Endodermal cell (in vitro differentiated cells): ENCODE measurements at regions not wholly inside any gene's neighbourhood (a gene's known extent, or its start where the extent isn't known, plus 50 kb on each side); places are given as distances from the start of the nearest gene placed in this dataset.
A peak's percentile ranks its signal among the peaks of the same experiment; 100 is the strongest.

Experiments
- DNase-seq: peaks from one replicate; pipeline ENCODE4 v3.0.0-alpha.2; 2017
- H3K27ac ChIP-seq: 2 replicates; pipeline ENCODE4 v1.5.1; 2013; ENCODE audit warnings: mild to moderate bottlenecking, low read depth, low read length, moderate library complexity
- H3K27me3 ChIP-seq: 2 replicates; pipeline ENCODE4 v1.6.1; 2013; ENCODE audit warnings: mild to moderate bottlenecking, low read length, moderate library complexity; ENCODE audit not compliant: insufficient read depth, control insufficient read depth, poor library complexity, severe bottlenecking
- H3K36me3 ChIP-seq: 2 replicates; pipeline ENCODE4 v1.7.0; 2013; ENCODE audit warnings: mild to moderate bottlenecking, low read length, moderate library complexity; ENCODE audit not compliant: control insufficient read depth, insufficient read depth
- H3K4me1 ChIP-seq: one replicate; pipeline ENCODE4 v1.7.0; 2013; ENCODE audit warnings: low read length; ENCODE audit not compliant: control insufficient read depth, insufficient read depth
- H3K4me3 ChIP-seq: 2 replicates; pipeline ENCODE4 v1.5.1; 2013; ENCODE audit warnings: mild to moderate bottlenecking, low read length, moderate library complexity
- H3K9ac ChIP-seq: 2 replicates; pipeline ENCODE4 v1.6.1; 2013; ENCODE audit warnings: mild to moderate bottlenecking, low read length, moderate library complexity; ENCODE audit not compliant: poor library complexity, severe bottlenecking; ENCODE audit errors: extremely low read depth
- H3K9me3 ChIP-seq: 2 replicates; pipeline ENCODE4 v1.6.1; 2013; ENCODE audit warnings: mild to moderate bottlenecking, low read length, moderate library complexity; ENCODE audit not compliant: control insufficient read depth
- H3K27ac Mint-ChIP-seq: 2 replicates; pipeline ENCODE4 v1.8.0; 2020; ENCODE audit warnings: mixed read lengths
- H3K27me3 Mint-ChIP-seq: 2 replicates; pipeline ENCODE4 v1.8.0; 2021; ENCODE audit warnings: mild to moderate bottlenecking, mixed read lengths; ENCODE audit not compliant: insufficient read depth
- H3K36me3 Mint-ChIP-seq: 2 replicates; pipeline ENCODE4 v1.8.0; 2020; ENCODE audit warnings: low read depth, mixed read lengths
- H3K4me1 Mint-ChIP-seq: 2 replicates; pipeline ENCODE4 v1.8.0; 2020; ENCODE audit warnings: mixed read lengths
- H3K4me3 Mint-ChIP-seq: 2 replicates; pipeline ENCODE4 v1.8.0; 2020; ENCODE audit warnings: mild to moderate bottlenecking, moderate library complexity, mixed read lengths
- H3K9me3 Mint-ChIP-seq: 2 replicates; pipeline ENCODE4 v1.8.0; 2020; ENCODE audit warnings: mild to moderate bottlenecking, mixed read lengths
- WGBS, 2 experiments: methylation state at CpG; one replicate each; pipeline versions ENCODE4 v1.1.5 to v1.1.7; 2013; ENCODE audit warnings: missing lambda C conversion rate in 2 of 2, mixed read lengths in 1 of 2; ENCODE audit not compliant: insufficient coverage in 1 of 2, insufficient read length in 1 of 2; 5-methylcytosine and 5-hydroxymethylcytosine counted together
- TF ChIP-seq, protein P1 (sequence below): fragments of 200-600 bp; sonication (generic); conservative IDR thresholded peaks from 2 replicates; pipeline ENCODE4 v1.5.0; 2021; ENCODE audit warnings: antibody characterized with exemption, mild to moderate bottlenecking

DNA sequence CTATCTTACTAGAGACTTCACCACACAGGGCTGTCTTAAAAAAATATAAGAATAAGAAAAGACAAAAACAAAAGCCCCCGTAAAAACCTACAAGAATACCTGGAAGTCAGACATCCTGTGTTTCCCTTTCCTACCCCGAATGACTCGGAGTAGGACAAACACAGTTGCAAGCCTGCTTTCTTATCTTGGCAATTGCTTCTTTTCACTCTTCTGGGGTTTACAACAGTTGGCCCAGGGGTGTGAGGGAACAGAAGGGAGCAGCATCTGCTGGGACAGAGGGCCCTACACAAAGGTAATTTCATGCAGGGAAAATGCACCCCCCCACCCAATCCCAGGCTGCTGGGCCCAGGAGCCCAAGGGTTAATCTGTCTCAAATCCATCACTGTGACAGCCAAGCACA lies 220.6 kb downstream of the ARHGAP12 start:
- Mint-ChIP-seq H3K36me3 (peaks cover 18% of the 10 kb centered on the region), H3K27me3 (peaks cover 3% of the 10 kb centered on the region), H3K4me3 (peak overlapping the region; percentile 12), H3K27ac (peak overlapping the region; percentile 83), H3K4me1 (peaks cover 31% of the 10 kb centered on the region), H3K9me3 (peaks cover 53% of the 10 kb centered on the region)
- WGBS, 2 experiments, result 30 to 47% methylated on average over 3 of the region's 3 CpGs
- Histone ChIP-seq H3K4me3 (peak overlapping the region; percentile 43), H3K9me3 (peaks cover 48% of the 10 kb centered on the region), H3K27ac (peak overlapping the region; percentile 96), H3K36me3 (no peaks in the 10 kb centered on the region), H3K4me1 (peaks cover 7% of the 10 kb centered on the region), H3K27me3 (no peaks in the 10 kb centered on the region), H3K9ac (no peak overlapping the region)
- TF ChIP-seq, protein P1, sequence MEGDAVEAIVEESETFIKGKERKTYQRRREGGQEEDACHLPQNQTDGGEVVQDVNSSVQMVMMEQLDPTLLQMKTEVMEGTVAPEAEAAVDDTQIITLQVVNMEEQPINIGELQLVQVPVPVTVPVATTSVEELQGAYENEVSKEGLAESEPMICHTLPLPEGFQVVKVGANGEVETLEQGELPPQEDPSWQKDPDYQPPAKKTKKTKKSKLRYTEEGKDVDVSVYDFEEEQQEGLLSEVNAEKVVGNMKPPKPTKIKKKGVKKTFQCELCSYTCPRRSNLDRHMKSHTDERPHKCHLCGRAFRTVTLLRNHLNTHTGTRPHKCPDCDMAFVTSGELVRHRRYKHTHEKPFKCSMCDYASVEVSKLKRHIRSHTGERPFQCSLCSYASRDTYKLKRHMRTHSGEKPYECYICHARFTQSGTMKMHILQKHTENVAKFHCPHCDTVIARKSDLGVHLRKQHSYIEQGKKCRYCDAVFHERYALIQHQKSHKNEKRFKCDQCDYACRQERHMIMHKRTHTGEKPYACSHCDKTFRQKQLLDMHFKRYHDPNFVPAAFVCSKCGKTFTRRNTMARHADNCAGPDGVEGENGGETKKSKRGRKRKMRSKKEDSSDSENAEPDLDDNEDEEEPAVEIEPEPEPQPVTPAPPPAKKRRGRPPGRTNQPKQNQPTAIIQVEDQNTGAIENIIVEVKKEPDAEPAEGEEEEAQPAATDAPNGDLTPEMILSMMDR, result no peak
- no peak for DNase-seq

DNA sequence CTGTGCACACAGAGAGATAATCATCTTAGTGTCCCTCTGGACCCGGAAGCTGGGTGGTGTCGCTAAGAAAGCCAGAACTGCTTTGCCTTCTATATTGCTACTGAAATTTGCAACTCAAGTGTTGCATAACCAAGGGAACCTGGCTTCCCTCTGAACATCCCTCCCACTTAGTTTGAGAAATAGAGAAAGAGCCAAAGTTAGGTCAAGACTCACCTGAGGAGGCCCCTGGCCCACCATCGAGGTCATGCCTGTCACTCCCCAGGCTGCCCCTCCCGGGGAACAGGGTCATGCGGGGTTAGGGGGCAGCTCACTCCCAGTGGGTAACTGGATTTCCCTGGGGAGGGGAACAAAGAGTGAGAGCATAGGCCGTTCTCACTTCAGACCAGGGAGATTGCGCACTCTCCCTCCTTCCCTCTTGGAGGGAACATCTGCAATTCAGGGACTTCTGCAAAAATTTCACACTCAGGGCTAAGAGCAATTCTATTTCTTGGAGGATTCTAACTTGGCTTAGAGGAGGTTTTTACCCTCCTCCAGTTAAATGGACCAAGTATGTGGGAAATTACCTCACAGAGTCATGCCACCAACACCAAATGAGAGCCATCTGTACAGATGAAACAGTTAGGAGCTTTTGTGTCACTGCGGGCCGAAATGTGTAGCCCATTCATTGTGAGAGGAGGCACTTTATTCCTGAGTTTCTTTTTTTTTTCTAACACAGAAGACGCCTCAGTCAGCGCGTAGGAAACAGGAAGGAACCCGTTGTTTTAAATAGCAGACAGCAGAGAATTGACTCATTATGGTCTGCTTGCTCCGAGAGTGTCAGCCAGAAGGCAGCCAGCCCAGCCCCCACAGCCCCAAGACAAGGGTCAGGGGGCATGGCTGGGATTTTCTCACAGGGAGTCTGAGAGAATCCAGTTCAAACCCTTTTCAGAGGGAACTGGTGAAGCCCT lies 221.3 kb downstream of the ARHGAP12 start:
- peaks cover 3% of the 10 kb centered on the region for H3K27me3 Mint-ChIP-seq
- H3K27ac Mint-ChIP-seq, result peak overlapping the region; percentile 83
- peaks cover 53% of the 10 kb centered on the region for H3K9me3 Mint-ChIP-seq
- TF ChIP-seq, protein P1, result no peak
- H3K4me3 ChIP-seq, result peak overlapping the region; percentile 43
- H3K4me1 ChIP-seq, result peaks cover 7% of the 10 kb centered on the region
- peaks cover 52% of the 10 kb centered on the region for H3K9me3 ChIP-seq
- no peaks in the 10 kb centered on the region for H3K36me3 ChIP-seq
- peaks cover 31% of the 10 kb centered on the region for H3K4me1 Mint-ChIP-seq
- no peaks in the 10 kb centered on the region for H3K27me3 ChIP-seq
- peak; percentile 65 for DNase-seq
- H3K27ac ChIP-seq, result peak overlapping the region; percentile 96
- peak overlapping the region; percentile 12 for H3K4me3 Mint-ChIP-seq
- H3K9ac ChIP-seq, result no peak overlapping the region
- H3K36me3 Mint-ChIP-seq, result peaks cover 21% of the 10 kb centered on the region
- 44 to 49% methylated on average over 4 to 14 of the region's 14 CpGs for WGBS, 2 experiments

DNA sequence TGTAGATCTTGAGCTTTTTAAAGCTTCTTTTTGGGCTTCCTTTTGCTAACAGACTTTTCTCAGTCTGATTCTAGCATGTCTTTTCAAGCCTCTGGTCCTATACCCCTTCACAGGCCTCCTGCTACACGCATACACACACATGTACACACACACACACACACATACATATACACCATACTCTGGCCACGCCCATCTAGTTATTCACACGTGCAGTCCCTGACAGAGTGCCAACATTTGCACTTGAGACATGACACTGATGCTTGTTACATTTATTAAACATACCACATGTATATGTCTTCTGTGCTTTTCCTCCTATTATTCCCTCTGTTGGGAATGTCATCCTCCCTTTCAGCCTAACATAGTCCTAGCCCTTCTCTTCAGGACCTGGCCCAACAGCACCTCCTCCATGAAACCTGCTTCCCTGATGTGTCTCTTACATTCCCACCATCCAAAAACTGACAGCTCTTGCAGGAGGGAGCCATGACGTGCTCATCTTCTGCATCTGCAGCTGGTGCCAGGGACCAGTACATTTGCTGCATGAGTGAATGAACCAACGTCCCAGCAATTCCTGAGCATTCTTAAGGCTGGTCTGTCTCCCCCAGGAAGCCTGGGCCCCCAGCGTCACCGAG lies 222.1 kb downstream of the ARHGAP12 start:
- WGBS, 2 experiments, result 78 to 86% methylated on average over 6 to 7 of the region's 7 CpGs
- peak overlapping the region; percentile 96 for H3K27ac ChIP-seq
- no peak overlapping the region for H3K9ac ChIP-seq
- TF ChIP-seq, protein P1, result no peak
- DNase-seq, result no peak
- no peak overlapping the region for H3K27ac Mint-ChIP-seq
- peaks cover 5% of the 10 kb centered on the region for H3K27me3 Mint-ChIP-seq
- H3K36me3 ChIP-seq, result no peaks in the 10 kb centered on the region
- H3K4me3 Mint-ChIP-seq, result no peak overlapping the region
- no peaks in the 10 kb centered on the region for H3K27me3 ChIP-seq
- peaks cover 22% of the 10 kb centered on the region for H3K36me3 Mint-ChIP-seq
- H3K9me3 Mint-ChIP-seq, result peaks cover 55% of the 10 kb centered on the region
- H3K9me3 ChIP-seq, result peaks cover 54% of the 10 kb centered on the region
- no peak overlapping the region for H3K4me3 ChIP-seq
- H3K4me1 Mint-ChIP-seq, result peaks cover 31% of the 10 kb centered on the region
- H3K4me1 ChIP-seq, result peaks cover 7% of the 10 kb centered on the region
